GM13977 (cell line): ENCODE measurements at regions not wholly inside any gene's neighbourhood (a gene's known extent, or its start where the extent isn't known, plus 50 kb on each side); places are given as distances from the start of the nearest gene placed in this dataset.

ENCODE experiments used
- DNase-seq: peaks from one replicate; pipeline ENCODE4 v3.0.0; 2012; ENCODE audit warnings: low spot score
- in situ Hi-C: fragments of 300-500 bp; cut with MboI; formaldehyde crosslinking; loops from one replicate; pipeline ENCODE4 v1.12.0; 2022; ENCODE audit warnings: low sequenced_read_pairs, low pct_unique_long_range_greater_than_20kb, mixed read lengths, inconsistent platforms; ENCODE audit not compliant: unreplicated experiment
- TF ChIP-seq, protein P1 (sequence below): IDR thresholded peaks from 2 replicates; pipeline ENCODE4 v1.5.1; 2012; ENCODE audit warnings: mild to moderate bottlenecking, control low read depth; ENCODE audit not compliant: insufficient read depth; ENCODE audit errors: extremely low read depth, missing control alignments

DNA sequence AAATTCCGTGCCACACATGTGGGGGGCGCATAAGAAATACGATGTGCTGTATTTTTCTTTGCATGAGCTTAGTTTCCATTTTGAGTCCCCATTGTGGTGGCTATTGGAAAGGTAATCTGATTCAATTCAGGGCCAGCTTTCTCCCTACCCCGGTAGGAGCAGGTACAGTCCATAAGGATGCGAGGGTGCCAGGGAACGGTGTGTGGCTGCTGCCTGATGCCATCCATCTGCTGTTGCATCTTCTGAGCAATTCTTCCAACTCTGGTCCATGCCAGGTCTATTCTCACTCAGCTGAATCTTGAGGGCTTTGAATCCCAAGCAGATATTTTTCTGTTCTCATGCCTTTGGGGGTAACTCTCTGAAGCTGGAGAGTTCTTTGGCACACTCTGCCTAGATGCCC is 392.7 kb downstream of the AGTPBP1 start:
- in situ Hi-C loops = no loop called here
- TF ChIP-seq, protein P1, sequence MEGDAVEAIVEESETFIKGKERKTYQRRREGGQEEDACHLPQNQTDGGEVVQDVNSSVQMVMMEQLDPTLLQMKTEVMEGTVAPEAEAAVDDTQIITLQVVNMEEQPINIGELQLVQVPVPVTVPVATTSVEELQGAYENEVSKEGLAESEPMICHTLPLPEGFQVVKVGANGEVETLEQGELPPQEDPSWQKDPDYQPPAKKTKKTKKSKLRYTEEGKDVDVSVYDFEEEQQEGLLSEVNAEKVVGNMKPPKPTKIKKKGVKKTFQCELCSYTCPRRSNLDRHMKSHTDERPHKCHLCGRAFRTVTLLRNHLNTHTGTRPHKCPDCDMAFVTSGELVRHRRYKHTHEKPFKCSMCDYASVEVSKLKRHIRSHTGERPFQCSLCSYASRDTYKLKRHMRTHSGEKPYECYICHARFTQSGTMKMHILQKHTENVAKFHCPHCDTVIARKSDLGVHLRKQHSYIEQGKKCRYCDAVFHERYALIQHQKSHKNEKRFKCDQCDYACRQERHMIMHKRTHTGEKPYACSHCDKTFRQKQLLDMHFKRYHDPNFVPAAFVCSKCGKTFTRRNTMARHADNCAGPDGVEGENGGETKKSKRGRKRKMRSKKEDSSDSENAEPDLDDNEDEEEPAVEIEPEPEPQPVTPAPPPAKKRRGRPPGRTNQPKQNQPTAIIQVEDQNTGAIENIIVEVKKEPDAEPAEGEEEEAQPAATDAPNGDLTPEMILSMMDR = no peak
- no peak for DNase-seq

- TF ChIP-seq, protein P1 = no peak
- in situ Hi-C loops = no loop called here
- DNase-seq = no peak
Observed at GRCh38 chr9:85347541-85347940, 394.2 kb downstream of the AGTPBP1 start.

DNA sequence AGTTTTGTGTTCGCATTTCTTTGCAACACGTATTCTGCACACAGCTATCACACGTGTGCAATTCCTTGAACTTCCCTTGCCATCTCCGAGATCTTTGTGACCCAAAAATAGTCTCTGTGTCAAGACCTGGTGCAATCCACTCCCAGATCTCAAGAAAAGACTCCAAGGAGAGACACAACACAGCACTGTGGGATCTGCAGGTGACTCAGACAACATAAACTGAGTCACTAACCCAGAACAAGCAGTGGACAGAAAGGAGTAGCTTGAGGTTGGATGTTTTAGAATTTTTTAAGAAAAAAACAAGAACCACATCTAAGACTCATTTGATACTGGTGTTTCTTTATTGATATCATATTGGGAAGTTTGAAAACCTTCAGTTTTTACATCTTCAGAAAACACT is 396.9 kb downstream of the AGTPBP1 start:
- in situ Hi-C loops = no loop called here
- TF ChIP-seq, protein P1 = no peak
- no peak for DNase-seq

DNA sequence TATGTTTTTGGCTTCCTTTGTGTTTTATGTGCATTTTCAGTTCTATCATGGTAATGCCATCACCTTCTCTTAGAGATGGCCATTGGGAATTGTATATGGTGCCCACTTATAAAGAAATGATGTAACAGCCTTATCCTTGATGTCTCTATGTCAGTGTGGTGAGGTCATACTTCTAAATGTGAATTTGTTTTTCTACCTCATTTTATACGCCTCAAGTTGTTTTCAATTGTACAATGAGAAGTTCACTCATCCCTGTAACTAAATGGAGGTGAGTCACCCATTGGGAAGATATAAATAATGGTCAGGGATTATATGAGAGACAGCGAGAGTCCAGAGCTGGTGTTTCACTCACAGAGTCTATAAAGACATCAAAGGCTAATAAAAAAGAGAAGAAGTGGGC is 402.4 kb downstream of the AGTPBP1 start:
- in situ Hi-C loops = no loop called here
- DNase-seq = no peak
- TF ChIP-seq, protein P1 = no peak

GRCh38 chr9:85334228-85334627 is 407.5 kb downstream of the AGTPBP1 start:
- TF ChIP-seq, protein P1 = no peak
- in situ Hi-C loops = no loop called here
- no peak for DNase-seq

DNA sequence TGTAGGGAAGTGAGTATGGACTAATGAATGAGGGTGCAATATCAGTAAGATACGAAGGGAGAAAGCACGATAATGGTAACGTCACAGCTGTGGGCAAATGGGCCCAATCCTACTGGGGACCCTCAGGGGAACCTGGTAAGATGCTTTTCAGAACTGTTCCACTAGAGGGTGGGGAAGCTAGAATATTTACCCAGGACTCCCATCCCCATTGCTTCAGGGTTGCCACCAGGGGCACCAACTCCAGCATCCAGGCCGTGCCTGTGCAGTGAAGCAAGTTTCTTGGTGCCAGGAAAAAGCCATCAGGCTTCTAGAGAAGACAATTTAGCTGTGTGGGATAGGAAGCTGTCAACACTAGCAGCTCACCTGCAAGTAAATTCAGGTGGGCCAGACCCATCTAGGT is 409.3 kb downstream of the AGTPBP1 start:
- DNase-seq = no peak
- TF ChIP-seq, protein P1 = no peak
- in situ Hi-C loops = no loop called here

DNA sequence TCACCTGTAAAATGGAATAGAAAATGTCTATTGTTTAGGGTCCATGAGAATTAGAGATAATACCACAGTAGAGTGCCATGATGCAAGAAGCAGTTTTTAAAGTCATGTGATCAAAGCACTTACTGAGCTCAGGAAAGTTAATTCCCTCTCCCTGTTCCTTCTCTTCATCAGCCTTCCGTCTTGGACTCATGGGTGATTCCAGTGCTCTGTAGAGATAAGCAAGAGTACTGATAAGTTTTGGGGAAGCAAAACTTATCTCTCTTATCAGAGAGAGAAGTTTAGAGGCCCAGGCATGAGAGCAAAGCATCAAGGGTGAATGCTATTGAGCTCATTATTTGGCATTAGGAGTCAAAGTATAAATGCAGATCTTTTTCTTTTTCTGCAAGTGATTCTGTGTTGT is 410.1 kb downstream of the AGTPBP1 start:
- TF ChIP-seq, protein P1 = no peak
- DNase-seq = no peak
- in situ Hi-C loops = no loop called here
